H1 (cell line): ENCODE measurements at regions not wholly inside any gene's neighbourhood (a gene's known extent, or its start where the extent isn't known, plus 50 kb on each side); places are given as distances from the start of the nearest gene placed in this dataset.

ENCODE experiments used
- CTCF ChIA-PET: fragments of 300-600 bp; sonication (Branson Sonifier 250); formaldehyde crosslinking; loops from one replicate; lab custom pipeline; 2021; ENCODE audit not compliant: partially characterized antibody; lab: Charles Lee
- POLR2A ChIA-PET: fragments of 300-600 bp; sonication (Branson Sonifier 250); formaldehyde crosslinking; loops from one replicate; lab custom pipeline; 2021; ENCODE audit warnings: inconsistent platforms; ENCODE audit not compliant: partially characterized antibody; lab: Charles Lee
- DNase-seq, 2 experiments: peaks; one replicate each; pipeline versions ENCODE4 v3.0.0 to v3.0.0-alpha.2; 2010 to 2022; ENCODE audit warnings: low spot score in 2 of 2, low read depth in 1 of 2, mixed read lengths in 1 of 2
- FAIRE-seq: peaks from 2 replicates; lab custom pipeline; 2011; peaks lifted over from hg19 to GRCh38; lab: Jason Lieb, UNC
- H2AFZ ChIP-seq: 2 replicates; pipeline ENCODE4 v1.8.1; 2012; ENCODE audit warnings: low read length, inconsistent platforms
- H2AK5ac ChIP-seq: 2 replicates; pipeline ENCODE4 v1.6.1; 2013; ENCODE audit warnings: low read depth, low read length
- H2BK120ac ChIP-seq: replicated peaks from 2 replicates; pipeline ENCODE3; 2013; ENCODE audit warnings: low read depth, low read length, inconsistent platforms
- H2BK12ac ChIP-seq: 2 replicates; pipeline ENCODE4 v1.6.1; 2013; ENCODE audit warnings: low read depth, low read length
- H2BK15ac ChIP-seq: 2 replicates; pipeline ENCODE4 v1.6.1; 2013; ENCODE audit warnings: low read length
- H2BK20ac ChIP-seq: 2 replicates; pipeline ENCODE4 v1.6.1; 2013; ENCODE audit warnings: low read length
- H2BK5ac ChIP-seq: 2 replicates; pipeline ENCODE4 v1.6.1; 2013; ENCODE audit warnings: low read depth, low read length
- H3K14ac ChIP-seq: 2 replicates; pipeline ENCODE4 v1.6.1; 2013; ENCODE audit warnings: inconsistent platforms; ENCODE audit not compliant: insufficient read length
- H3K18ac ChIP-seq: 2 replicates; pipeline ENCODE4 v1.6.1; 2013; ENCODE audit warnings: low read length; ENCODE audit errors: extremely low read depth
- H3K23ac ChIP-seq: 2 replicates; pipeline ENCODE4 v1.6.1; 2013; ENCODE audit warnings: inconsistent platforms; ENCODE audit not compliant: insufficient read length
- H3K23me2 ChIP-seq: 2 replicates; pipeline ENCODE4 v1.6.1; 2013; ENCODE audit warnings: low read depth, low read length
- H3K27ac ChIP-seq: 2 replicates; pipeline ENCODE4 v1.6.1; 2011; ENCODE audit warnings: low read depth, low read length, inconsistent platforms
- H3K27me3 ChIP-seq, 4 experiments: replicated peaks in 1 of 4; 1 replicate in 1 of 4; 2 replicates in 3 of 4; pipeline versions ENCODE4 v1.6.1 to v1.8.1; 2011 to 2013; ENCODE audit warnings: low read length in 3 of 4, mild to moderate bottlenecking in 3 of 4, inconsistent platforms in 2 of 4, mixed read lengths in 2 of 4, moderate library complexity in 1 of 4; ENCODE audit not compliant: control insufficient read depth in 3 of 4, insufficient read depth in 3 of 4; ENCODE audit errors: extremely low read depth in 1 of 4
- H3K36me3 ChIP-seq, 4 experiments: 2 replicates each; pipeline versions ENCODE4 v1.6.1 to v1.8.1; 2011 to 2013; ENCODE audit warnings: mild to moderate bottlenecking in 4 of 4, low read length in 3 of 4, moderate library complexity in 2 of 4, control low read depth in 1 of 4, inconsistent platforms in 1 of 4; ENCODE audit not compliant: insufficient read depth in 4 of 4, control insufficient read depth in 2 of 4
- H3K4ac ChIP-seq: replicated peaks from 2 replicates; pipeline ENCODE3; 2013; ENCODE audit warnings: low read length, low read depth, mixed read lengths, inconsistent platforms; ENCODE audit not compliant: insufficient read length
- H3K4me1 ChIP-seq, 4 experiments: replicated peaks in 1 of 4; 1 replicate in 1 of 4; 2 replicates in 3 of 4; pipeline versions ENCODE4 v1.6.1 to v1.8.1; 2011 to 2013; ENCODE audit warnings: low read length in 3 of 4, inconsistent platforms in 2 of 4, mixed read lengths in 1 of 4; ENCODE audit not compliant: insufficient read depth in 4 of 4, control insufficient read depth in 3 of 4
- H3K4me2 ChIP-seq, 2 experiments: 2 replicates each; pipeline versions ENCODE4 v1.6.1 to v1.8.1; 2011 to 2013; ENCODE audit warnings: low read depth in 2 of 2, low read length in 2 of 2, control low read depth in 1 of 2, inconsistent platforms in 1 of 2, mild to moderate bottlenecking in 1 of 2; ENCODE audit not compliant: insufficient read depth in 1 of 2
- H3K4me3 ChIP-seq, 4 experiments: fragments of 200-600, 300-600 bp in 1 of 4; sonication (generic), shearing (Covaris generic), sonication (Bioruptor Twin) in 1 of 4; 2 replicates each; pipeline versions ENCODE4 v1.5.1 to v1.8.1; 2011 to 2016; ENCODE audit warnings: low read length in 4 of 4, low read depth in 3 of 4, control low read depth in 2 of 4, inconsistent platforms in 2 of 4, mild to moderate bottlenecking in 2 of 4, mixed read lengths in 1 of 4, moderate library complexity in 1 of 4; ENCODE audit not compliant: insufficient read depth in 2 of 4; ENCODE audit errors: extremely low read depth in 1 of 4
- H3K56ac ChIP-seq: replicated peaks from 2 replicates; pipeline ENCODE3; 2013; ENCODE audit warnings: low read depth, mild to moderate bottlenecking, mixed read lengths, low read length, inconsistent platforms; ENCODE audit not compliant: insufficient read length
- H3K79me1 ChIP-seq: 2 replicates; pipeline ENCODE4 v1.6.1; 2013; ENCODE audit warnings: low read depth, low read length, control low read depth
- H3K79me2 ChIP-seq, 2 experiments: 2 replicates each; pipeline versions ENCODE4 v1.6.1 to v1.8.1; 2012 to 2013; ENCODE audit warnings: low read length in 2 of 2, mild to moderate bottlenecking in 2 of 2, inconsistent platforms in 1 of 2; ENCODE audit not compliant: insufficient read depth in 2 of 2, control insufficient read depth in 1 of 2
- H3K9ac ChIP-seq, 4 experiments: replicated peaks in 1 of 4; 1 replicate in 1 of 4; 2 replicates in 3 of 4; pipeline versions ENCODE4 v1.6.1 to v1.8.1; 2011 to 2013; ENCODE audit warnings: low read depth in 3 of 4, low read length in 3 of 4, control low read depth in 2 of 4, mild to moderate bottlenecking in 2 of 4, moderate library complexity in 2 of 4, inconsistent platforms in 1 of 4; ENCODE audit errors: extremely low read depth in 1 of 4
- H3K9me3 ChIP-seq, 2 experiments: 2 replicates each; pipeline versions ENCODE4 v1.6.1 to v1.8.1; 2012 to 2013; ENCODE audit warnings: mild to moderate bottlenecking in 2 of 2, moderate library complexity in 2 of 2, control low read depth in 1 of 2, inconsistent platforms in 1 of 2, low read depth in 1 of 2, low read length in 1 of 2, mixed read lengths in 1 of 2; ENCODE audit not compliant: insufficient read depth in 2 of 2
- H4K20me1 ChIP-seq, 2 experiments: replicated peaks in 1 of 2; 2 replicates each; pipeline versions ENCODE3 to v1.8.1; 2011 to 2013; ENCODE audit warnings: inconsistent platforms in 2 of 2, low read length in 2 of 2, mild to moderate bottlenecking in 1 of 2; ENCODE audit not compliant: insufficient read depth in 2 of 2, control insufficient read depth in 1 of 2
- H4K5ac ChIP-seq: 2 replicates; pipeline ENCODE4 v1.6.1; 2013; ENCODE audit warnings: low read length, low read depth, mixed read lengths, inconsistent platforms; ENCODE audit not compliant: insufficient read length
- H4K8ac ChIP-seq: 2 replicates; pipeline ENCODE4 v1.8.0; 2013; ENCODE audit warnings: mild to moderate bottlenecking, moderate library complexity, low read length, inconsistent platforms; ENCODE audit not compliant: insufficient read depth; ENCODE audit errors: extremely low read depth
- H4K91ac ChIP-seq: replicated peaks from 2 replicates; pipeline ENCODE3; 2013; ENCODE audit warnings: low read length, mixed read lengths, inconsistent platforms; ENCODE audit not compliant: insufficient read length
- ATF3 ChIP-seq: IDR thresholded peaks from 2 replicates; pipeline ENCODE4 v1.6.1; 2011; ENCODE audit warnings: low read depth, mild to moderate bottlenecking, low read length; ENCODE audit not compliant: insufficient read depth
- BACH1 ChIP-seq: IDR thresholded peaks from 2 replicates; pipeline ENCODE4 v1.6.1; 2012; ENCODE audit warnings: low read length, improper control_type of control experiment
- BCL11A ChIP-seq, 2 experiments: IDR thresholded peaks; one replicate each; pipeline ENCODE4 v1.6.1; 2011; ENCODE audit warnings: low read depth in 2 of 2, low read length in 2 of 2, mild to moderate bottlenecking in 2 of 2
- CBX8 ChIP-seq: fragments of 300-800, 300-1000 bp; sonication (generic); IDR thresholded peaks from 2 replicates; pipeline ENCODE4 v1.7.1; 2016; ENCODE audit warnings: low read depth, low read length, borderline replicate concordance
- CEBPB ChIP-seq: IDR thresholded peaks from 2 replicates; pipeline ENCODE4 v1.6.1; 2012; ENCODE audit warnings: low read depth, low read length
- CREB1 ChIP-seq: IDR thresholded peaks from 2 replicates; pipeline ENCODE4 v1.6.1; 2012; ENCODE audit warnings: inconsistent platforms
- CTBP2 ChIP-seq: IDR thresholded peaks from 2 replicates; pipeline ENCODE4 v1.7.0; 2011; ENCODE audit warnings: borderline replicate concordance, mild to moderate bottlenecking, moderate library complexity, mixed read lengths, low read length; ENCODE audit not compliant: insufficient read depth, insufficient read length
- HDAC6 ChIP-seq: IDR thresholded peaks from one replicate; pipeline ENCODE4 v1.7.1; 2012; ENCODE audit warnings: low read depth, mild to moderate bottlenecking, inconsistent platforms, low read length, moderate library complexity
- JUND ChIP-seq: IDR thresholded peaks from 2 replicates; pipeline ENCODE4 v1.6.1; 2011; ENCODE audit warnings: mild to moderate bottlenecking, improper control_type of control experiment, low read length
- KDM1A ChIP-seq: fragments of 200-600, 300-600 bp; sonication (generic); IDR thresholded peaks from 2 replicates; pipeline ENCODE4 v1.7.1; 2016; ENCODE audit warnings: mild to moderate bottlenecking, low read length, borderline replicate concordance
- NANOG ChIP-seq: IDR thresholded peaks from 2 replicates; pipeline ENCODE4 v1.6.1; 2011; ENCODE audit warnings: low read length, low read depth, mild to moderate bottlenecking, inconsistent platforms; ENCODE audit not compliant: insufficient read depth, poor library complexity, severe bottlenecking
- PHF8 ChIP-seq: fragments of 200-600 bp; sonication (generic); conservative IDR thresholded peaks from 2 replicates; pipeline ENCODE4 v1.7.1; 2012; ENCODE audit warnings: low read depth, mild to moderate bottlenecking, inconsistent platforms, low read length, moderate library complexity
- POLR2A ChIP-seq, 2 experiments: IDR thresholded peaks; 1 replicate in 1 of 2; 2 replicates in 1 of 2; pipeline ENCODE4 v1.6.1; 2011; ENCODE audit warnings: low read depth in 2 of 2, low read length in 2 of 2, mild to moderate bottlenecking in 2 of 2; ENCODE audit errors: control extremely low read depth in 1 of 2
- SIRT6 ChIP-seq: IDR thresholded peaks from one replicate; pipeline ENCODE4 v1.7.1; 2012; ENCODE audit warnings: low read length, inconsistent platforms
- SP4 ChIP-seq: IDR thresholded peaks from 2 replicates; pipeline ENCODE4 v1.6.1; 2012; ENCODE audit warnings: low read length, inconsistent platforms
- TAF1 ChIP-seq: IDR thresholded peaks from 2 replicates; pipeline ENCODE4 v1.6.1; 2011; ENCODE audit warnings: mild to moderate bottlenecking, low read depth, low read length
- TBP ChIP-seq: IDR thresholded peaks from 2 replicates; pipeline ENCODE4 v1.6.1; 2011; ENCODE audit warnings: low read depth, low read length, improper control_type of control experiment
- WGBS, 2 experiments: shearing (Covaris generic) in 1 of 2; methylation state at CpG; one replicate each; pipeline versions ENCODE4 v1.1.6 to v1.1.7; 2013 to 2015; ENCODE audit warnings: low lambda C conversion rate in 2 of 2, mixed read lengths in 2 of 2, inconsistent platforms in 1 of 2, low coverage in 1 of 2, missing lambda C conversion rate in 1 of 2; ENCODE audit not compliant: insufficient replicate concordance in 2 of 2, insufficient coverage in 1 of 2, insufficient read length in 1 of 2; ENCODE audit errors: extremely low coverage in 1 of 2, missing lambda C conversion rate in 1 of 2; 5-methylcytosine and 5-hydroxymethylcytosine counted together

DNA sequence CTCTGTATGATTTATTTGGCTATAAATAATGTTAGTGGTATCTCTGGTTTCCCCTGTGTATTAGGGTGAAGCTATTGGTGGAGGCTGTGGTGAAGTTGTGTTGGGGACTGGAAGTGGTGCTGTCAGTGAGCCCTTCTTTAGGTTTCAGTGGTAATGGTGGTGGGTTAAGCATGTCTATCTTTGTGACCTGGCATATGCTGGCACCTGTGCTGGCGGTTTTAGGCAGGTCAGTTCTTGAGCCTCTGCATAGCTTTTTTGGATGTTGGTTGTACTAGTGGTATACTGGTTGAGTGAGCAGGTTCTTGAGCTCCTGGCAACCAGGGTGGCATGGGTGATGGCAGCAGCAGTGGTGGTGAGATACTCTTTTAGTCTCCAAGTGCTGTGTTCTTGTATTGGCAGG lies 161.9 kb upstream of the CAND1 start:
- H2AFZ ChIP-seq: no peak overlapping the region
- no peak overlapping the region for H2BK120ac ChIP-seq
- DNase-seq (no peak), FAIRE-seq (no peak)
- no peak overlapping the region for H2BK5ac ChIP-seq
- WGBS, 2 experiments: 76% methylated on average over 1 of the region's 1 CpG; no CpG with 5 or more reads in 1 of the 2 experiments
- no peak overlapping the region for H3K56ac ChIP-seq
- no peaks in the 10 kb centered on the region for H3K79me1 ChIP-seq
- no peak overlapping the region for H3K4me2 ChIP-seq
- H2AK5ac ChIP-seq: no peak overlapping the region
- no peak overlapping the region for H2BK15ac ChIP-seq
- H2BK20ac ChIP-seq: no peak overlapping the region
- CTCF ChIA-PET: no interaction called here
- H3K23ac ChIP-seq: no peak overlapping the region
- no peaks in the 10 kb centered on the region for H3K36me3 ChIP-seq
- no peak overlapping the region for H4K8ac ChIP-seq
- no peak overlapping the region for H3K9ac ChIP-seq
- H4K5ac ChIP-seq: no peak overlapping the region
- no peaks in the 10 kb centered on the region for H3K9me3 ChIP-seq
- H3K4me1 ChIP-seq: no peaks in the 10 kb centered on the region
- no peaks in the 10 kb centered on the region for H3K23me2 ChIP-seq
- POLR2A ChIA-PET: no interaction called here
- no peaks in the 10 kb centered on the region for H3K79me2 ChIP-seq
- H3K4me3 ChIP-seq: no peak overlapping the region
- no peaks in the 10 kb centered on the region for H3K27me3 ChIP-seq
- H3K27ac ChIP-seq: no peak overlapping the region
- no peak overlapping the region for H3K14ac ChIP-seq
- H4K91ac ChIP-seq: no peak overlapping the region
- no peaks in the 10 kb centered on the region for H4K20me1 ChIP-seq
- no peak overlapping the region for H2BK12ac ChIP-seq
- H3K4ac ChIP-seq: no peak overlapping the region
- no peak overlapping the region for H3K18ac ChIP-seq
- no peak for TF ChIP-seq BACH1
- TF ChIP-seq NANOG: no peak
- no peak for TF ChIP-seq BCL11A (IDR thresholded peaks at IDR 0.05; ENCODE audit: low read depth in 2 of 2, low read length in 2 of 2)
- no peak for TF ChIP-seq CEBPB
- no peak for TF ChIP-seq JUND
- no peak for TF ChIP-seq ATF3
- TF ChIP-seq CTBP2: no peak
- TF ChIP-seq TBP: no peak
- no peak for TF ChIP-seq SIRT6
- TF ChIP-seq CREB1: no peak
- TF ChIP-seq TAF1: no peak
- TF ChIP-seq SP4: no peak
- TF ChIP-seq PHF8: no peak
- no peak for TF ChIP-seq CBX8
- no peak for TF ChIP-seq POLR2A (IDR thresholded peaks at IDR 0.05; ENCODE audit: control extremely low read depth in 1 of 2, low read depth in 2 of 2, low read length in 2 of 2)
- TF ChIP-seq HDAC6: no peak
- no peak for TF ChIP-seq KDM1A
